OCI-LY3 (cell line): ENCODE measurements at regions not wholly inside any gene's neighbourhood (a gene's known extent, or its start where the extent isn't known, plus 50 kb on each side); places are given as distances from the start of the nearest gene placed in this dataset.

Experiments
- CTCF ChIP-seq: fragments of 200-600, 300-600 bp; sonication (generic); IDR thresholded peaks from 2 replicates; pipeline ENCODE4 v1.5.1; 2014; ENCODE audit warnings: antibody characterized with exemption, low read length, low read depth
- EZH2phosphoT487 ChIP-seq: fragments of 200-600 bp; shearing (Covaris generic); IDR thresholded peaks from 2 replicates; pipeline ENCODE4 v1.6.1; 2018; ENCODE audit warnings: antibody characterized with exemption, mixed run types, low read depth

- TF ChIP-seq CTCF (no peak), EZH2phosphoT487 (no peak)
Observed at GRCh38 chr12:43114316-43114715, 437.7 kb downstream of the ADAMTS20 start.
